ENCODE measurements at regions not wholly inside any gene's neighbourhood (a gene's known extent, or its start where the extent isn't known, plus 50 kb on each side); places are given as distances from the start of the nearest gene placed in this dataset.

DNA sequence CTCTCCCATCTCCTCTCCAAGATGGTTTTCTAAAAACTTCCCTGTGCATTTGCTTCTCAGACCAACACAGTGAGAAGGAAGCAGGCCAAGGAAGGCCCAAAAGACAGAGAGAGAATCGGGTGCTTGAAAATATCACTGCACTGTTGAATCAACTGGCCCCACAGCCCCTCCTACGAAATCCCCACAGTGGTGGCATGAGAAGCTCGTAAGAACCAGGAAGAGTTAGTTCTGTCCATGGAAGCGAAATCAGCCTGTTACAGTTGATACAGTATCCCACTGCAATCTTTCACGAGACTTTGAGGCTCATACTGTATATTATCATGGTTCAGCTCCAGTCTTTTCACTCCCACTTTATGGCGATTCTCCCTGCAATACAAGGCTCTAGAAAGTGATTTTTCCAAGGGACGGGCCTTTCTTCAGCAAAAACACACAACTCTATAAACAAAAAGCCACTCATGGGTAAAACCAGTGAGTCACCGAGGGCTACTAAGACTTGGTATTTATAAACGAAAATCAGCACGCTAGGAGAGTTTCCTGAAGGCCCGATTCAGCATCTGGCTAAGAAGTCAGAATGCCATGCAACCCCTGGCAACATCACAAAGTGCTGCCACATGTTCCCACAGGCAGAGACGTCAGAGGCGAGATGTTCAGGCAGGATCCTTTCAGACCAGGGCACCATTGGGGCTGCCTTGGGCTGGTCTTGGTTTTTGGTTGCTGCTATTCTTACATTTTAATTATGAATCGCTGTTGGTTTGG is 185.7 kb downstream of the IRX5 start:
- no peak for TF ChIP-seq EZH2 (IDR thresholded peaks at IDR 0.05; ENCODE audit: low read length, unreplicated experiment)
- TF ChIP-seq, protein P1, sequence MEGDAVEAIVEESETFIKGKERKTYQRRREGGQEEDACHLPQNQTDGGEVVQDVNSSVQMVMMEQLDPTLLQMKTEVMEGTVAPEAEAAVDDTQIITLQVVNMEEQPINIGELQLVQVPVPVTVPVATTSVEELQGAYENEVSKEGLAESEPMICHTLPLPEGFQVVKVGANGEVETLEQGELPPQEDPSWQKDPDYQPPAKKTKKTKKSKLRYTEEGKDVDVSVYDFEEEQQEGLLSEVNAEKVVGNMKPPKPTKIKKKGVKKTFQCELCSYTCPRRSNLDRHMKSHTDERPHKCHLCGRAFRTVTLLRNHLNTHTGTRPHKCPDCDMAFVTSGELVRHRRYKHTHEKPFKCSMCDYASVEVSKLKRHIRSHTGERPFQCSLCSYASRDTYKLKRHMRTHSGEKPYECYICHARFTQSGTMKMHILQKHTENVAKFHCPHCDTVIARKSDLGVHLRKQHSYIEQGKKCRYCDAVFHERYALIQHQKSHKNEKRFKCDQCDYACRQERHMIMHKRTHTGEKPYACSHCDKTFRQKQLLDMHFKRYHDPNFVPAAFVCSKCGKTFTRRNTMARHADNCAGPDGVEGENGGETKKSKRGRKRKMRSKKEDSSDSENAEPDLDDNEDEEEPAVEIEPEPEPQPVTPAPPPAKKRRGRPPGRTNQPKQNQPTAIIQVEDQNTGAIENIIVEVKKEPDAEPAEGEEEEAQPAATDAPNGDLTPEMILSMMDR (conservative IDR thresholded peaks at IDR 0.05; ENCODE audit: low read depth, low read length), result no peak
- TF ChIP-seq EZH2phosphoT487 (IDR thresholded peaks at IDR 0.05; ENCODE audit: borderline replicate concordance, low read length), result no peak
